ENCODE measurements at regions not wholly inside any gene's neighbourhood (a gene's known extent, or its start where the extent isn't known, plus 50 kb on each side); places are given as distances from the start of the nearest gene placed in this dataset.

DNA sequence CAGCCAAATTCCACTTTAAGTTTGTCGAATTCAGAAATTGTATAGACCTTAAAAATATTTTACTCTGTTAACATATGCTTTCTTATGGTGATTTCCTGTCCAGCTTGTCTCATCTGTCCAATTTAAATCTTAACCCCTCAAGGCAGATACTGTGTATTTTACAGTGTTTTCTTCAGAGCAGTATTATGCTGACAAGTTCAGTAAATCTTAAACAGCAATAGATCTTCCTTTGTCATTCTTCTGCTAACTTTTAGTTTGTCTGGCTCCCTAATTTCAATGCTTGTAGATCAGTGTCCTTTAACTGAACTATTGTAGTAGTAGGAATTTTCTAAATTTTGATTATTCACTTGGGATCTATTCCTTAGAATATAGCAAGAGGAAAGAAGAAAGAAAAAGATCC is 52.8 kb upstream of the MEIS1 start:
- DNase-seq (ENCODE audit: low read depth in 2 of 2) = no peak

DNA sequence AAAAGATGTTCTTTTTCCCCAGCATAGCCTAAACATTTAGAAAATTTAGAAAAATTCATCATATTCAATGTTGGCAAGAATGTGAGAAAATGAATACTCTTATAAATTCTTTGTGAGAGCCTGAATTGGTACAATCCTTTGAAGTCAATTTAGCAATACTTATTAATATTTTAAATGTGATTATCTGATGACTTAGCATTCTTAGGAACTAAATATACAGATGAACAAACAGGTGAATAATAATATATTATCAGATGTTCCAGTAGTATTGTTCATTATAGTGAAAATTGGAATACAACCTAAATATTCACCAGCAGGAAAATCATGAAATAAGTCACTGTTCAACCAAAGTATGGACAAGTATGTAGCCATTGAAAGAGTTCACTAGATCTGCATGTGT is 55.5 kb upstream of the MEIS1 start:
- DNase-seq (ENCODE audit: low read depth in 2 of 2) = no peak

DNA sequence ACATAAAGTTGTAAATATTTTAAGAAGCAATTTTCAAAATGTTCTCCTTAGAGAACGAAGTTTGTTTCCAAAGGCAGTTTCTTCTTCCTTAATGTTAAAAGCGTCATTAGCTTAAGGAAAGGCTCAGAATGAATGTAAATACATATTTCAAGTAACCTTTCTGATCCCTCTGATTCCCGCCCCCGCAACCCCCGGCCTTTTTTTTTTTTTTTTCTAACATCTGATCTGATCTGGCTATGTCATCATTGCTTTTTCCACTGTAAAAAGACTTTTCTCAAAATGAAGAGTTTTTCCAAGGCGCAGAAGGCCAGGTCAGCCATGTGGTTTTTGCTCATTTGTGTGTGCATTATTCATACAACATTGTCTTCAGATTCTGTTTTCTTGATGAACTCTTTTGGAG is 57.1 kb upstream of the MEIS1 start:
- DNase-seq (ENCODE audit: low read depth in 2 of 2) = no peak

DNA sequence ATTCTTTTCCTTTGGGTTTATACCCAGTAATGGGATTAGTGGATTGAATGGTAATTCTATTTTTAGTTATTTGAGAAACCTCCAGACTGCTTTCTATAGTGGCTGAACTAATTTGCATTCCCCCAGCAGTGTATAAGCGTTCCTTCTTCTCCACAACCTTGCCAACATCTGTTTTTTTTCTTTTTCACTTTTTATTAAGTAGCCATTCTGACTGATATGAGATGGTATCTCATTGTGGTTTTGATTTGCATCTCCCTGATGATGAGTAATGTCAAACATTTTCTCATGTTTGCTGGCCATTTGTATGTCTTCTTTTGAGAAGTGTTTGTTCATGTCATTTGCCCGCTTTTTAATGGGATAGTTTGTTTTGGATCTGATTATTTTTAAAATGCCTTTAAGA is 64.1 kb upstream of the MEIS1 start:
- no peak for DNase-seq (ENCODE audit: low read depth in 2 of 2)

DNA sequence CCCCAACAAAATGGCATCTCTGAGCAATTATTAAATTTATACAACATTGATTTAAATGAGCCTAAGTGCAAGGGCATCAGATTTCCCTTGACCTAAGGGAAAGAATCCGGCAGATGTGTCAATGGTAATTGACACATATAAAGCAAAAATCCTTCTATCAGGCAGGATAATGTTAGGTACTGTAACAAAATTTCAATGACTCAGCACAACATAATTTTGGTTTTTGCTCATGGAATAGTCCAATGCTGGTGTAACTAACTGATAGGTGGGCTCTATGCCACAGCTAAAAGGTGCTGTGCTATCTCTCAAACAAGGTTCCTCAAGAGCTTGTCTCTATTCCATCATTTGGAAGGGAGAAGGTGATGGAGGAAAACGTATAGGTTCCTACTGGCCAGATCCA is 68.3 kb upstream of the MEIS1 start:
- no peak for DNase-seq (ENCODE audit: low read depth in 2 of 2)

DNA sequence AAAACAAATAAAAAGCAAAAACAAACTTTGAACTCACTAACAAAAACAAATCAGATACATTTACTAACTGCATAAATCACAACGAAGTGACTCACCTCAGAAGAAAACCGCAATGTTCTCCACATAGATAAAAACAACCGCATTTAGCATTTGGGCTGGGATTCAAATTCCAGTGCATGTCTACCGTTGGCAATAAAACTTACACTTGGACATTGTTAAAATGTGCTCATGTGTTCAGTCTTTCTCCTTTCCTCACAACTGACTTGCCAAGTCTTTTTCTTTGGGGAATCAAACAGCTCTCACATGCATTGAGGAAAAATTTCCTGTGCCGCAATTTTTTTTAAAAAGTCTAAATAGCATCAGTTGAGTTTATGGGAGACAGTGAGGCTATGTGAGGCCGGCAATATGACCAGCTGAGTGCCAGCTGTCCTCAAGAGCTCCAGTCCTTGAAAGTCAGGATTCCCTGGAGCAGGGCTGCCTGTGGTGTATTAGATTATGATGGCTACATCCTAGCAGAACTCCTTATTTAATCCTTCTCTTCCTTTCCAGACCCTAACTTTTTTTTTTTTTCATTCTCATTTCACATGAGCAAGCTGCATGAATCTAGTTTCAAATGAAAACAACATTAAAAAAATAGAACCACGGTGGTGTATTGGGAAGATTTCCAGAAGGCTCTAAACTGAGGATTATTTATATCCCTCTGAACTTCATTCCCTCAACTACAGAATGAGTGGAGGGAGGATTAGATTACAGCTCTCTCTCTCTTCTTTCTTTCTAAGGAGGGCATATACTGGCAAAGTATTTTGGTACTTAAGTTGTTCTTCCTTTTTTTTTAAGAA is 70.2 kb upstream of the MEIS1 start:
- DNase-seq (ENCODE audit: low read depth in 2 of 2) = no peak

DNA sequence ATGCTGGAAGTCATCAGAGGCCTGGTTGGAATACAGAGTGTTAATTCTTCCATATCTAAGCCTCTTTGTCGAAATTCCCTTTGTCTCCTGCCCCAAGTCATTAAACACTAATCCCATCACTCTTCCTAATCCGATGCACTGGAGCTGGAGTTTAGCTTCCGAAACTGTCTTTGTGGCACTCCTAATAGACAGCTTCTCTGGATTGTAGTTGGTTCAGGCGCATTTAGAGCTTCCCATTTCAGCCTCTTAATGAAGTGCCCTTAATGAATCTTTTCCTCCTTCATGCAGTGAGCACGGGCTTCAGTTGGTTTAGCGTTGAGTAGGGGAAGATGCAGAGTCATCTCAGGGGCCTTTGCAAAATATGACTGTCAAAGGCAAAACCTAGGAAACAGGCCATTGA is 72.2 kb upstream of the MEIS1 start:
- DNase-seq (ENCODE audit: low read depth in 2 of 2) = no peak

DNA sequence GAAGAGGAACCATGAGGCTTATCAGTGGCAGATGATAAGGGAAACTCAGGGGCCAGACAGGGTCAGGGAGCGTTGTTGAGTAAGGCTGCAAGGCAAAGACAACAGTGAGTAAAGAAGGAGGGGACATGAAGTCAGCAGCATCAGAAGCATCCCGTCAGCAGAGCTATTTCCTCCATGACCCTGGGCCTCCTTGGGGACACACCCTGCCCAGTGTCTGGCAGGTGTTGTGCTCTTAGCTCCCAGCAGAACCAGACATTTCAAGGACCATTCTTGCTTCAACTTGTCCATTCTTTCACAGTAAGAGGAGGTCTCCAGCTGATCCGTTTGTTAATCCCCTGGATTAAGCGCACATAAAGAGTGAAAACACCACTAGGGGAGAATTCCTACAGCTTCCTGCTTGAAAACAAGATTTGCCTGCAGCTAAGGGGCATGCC is 88.7 kb upstream of the MEIS1 start:
- DNase-seq (ENCODE audit: low read depth in 2 of 2) = no peak

DNA sequence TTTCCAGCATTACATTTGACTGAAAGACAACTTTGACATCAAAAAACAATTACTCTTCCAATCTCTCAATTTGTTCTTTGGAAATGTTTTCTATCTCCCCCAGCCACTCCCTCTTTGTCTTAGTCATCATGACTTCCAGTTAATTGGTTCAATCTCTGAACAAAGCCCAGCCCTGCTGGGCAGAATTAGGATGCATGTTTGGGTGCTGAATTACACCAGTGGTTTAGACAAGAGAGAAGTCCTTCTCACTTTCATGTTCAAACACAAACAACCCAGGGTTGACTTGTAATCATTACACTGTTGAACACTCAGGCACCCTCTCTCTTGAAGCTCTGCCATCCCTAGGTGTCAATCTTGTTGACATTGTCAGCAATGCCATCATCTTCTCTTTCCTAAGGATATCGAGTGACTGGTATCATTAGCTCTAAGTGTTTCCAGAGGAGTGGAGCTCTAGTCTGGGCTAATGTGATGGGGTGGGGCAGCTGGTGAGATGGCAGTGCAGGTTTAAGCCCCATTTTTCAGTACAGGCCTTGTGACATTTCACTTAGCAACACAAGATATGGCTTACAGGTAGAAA is 90.8 kb upstream of the MEIS1 start:
- DNase-seq (ENCODE audit: low read depth in 2 of 2) = no peak

DNA sequence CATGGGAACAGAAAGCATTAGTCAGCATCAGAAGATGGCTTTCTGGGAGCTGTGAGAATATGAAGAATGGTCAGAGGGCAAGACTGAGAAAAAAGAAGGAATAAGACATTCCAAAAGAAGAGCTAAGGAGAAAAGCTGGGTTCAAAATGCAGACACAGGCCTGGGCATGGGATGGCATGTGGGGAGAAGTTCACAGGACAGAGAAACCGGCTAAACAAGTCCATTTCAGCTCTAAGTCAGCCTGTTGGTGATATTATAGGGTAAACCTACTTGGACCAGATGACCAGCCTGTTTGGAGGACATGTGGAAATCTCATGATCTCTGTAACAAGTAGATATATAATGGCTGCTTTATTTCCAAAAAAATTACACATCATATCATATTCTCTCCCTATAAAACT is 91.7 kb upstream of the MEIS1 start:
- no peak for DNase-seq (ENCODE audit: low read depth in 2 of 2)

DNA sequence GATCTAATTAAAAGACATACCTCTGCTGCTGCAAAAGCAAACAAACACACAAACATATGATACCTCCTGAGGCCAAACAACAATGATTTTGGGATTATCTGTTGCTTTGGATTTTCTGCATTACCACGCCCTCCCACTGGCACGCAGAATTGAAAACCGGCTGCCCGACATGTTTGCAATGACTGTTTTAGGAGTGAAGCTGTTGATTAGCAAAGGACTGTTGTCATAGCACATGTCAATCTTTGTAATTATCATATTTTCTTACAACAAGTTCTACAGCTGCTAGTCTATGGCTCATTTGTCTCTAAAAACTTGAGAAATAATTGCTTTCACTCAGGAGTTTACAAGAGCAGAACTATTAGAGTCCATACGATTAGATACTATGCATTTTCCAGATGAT is 94.4 kb upstream of the MEIS1 start:
- DNase-seq (ENCODE audit: low read depth in 2 of 2) = no peak

DNA sequence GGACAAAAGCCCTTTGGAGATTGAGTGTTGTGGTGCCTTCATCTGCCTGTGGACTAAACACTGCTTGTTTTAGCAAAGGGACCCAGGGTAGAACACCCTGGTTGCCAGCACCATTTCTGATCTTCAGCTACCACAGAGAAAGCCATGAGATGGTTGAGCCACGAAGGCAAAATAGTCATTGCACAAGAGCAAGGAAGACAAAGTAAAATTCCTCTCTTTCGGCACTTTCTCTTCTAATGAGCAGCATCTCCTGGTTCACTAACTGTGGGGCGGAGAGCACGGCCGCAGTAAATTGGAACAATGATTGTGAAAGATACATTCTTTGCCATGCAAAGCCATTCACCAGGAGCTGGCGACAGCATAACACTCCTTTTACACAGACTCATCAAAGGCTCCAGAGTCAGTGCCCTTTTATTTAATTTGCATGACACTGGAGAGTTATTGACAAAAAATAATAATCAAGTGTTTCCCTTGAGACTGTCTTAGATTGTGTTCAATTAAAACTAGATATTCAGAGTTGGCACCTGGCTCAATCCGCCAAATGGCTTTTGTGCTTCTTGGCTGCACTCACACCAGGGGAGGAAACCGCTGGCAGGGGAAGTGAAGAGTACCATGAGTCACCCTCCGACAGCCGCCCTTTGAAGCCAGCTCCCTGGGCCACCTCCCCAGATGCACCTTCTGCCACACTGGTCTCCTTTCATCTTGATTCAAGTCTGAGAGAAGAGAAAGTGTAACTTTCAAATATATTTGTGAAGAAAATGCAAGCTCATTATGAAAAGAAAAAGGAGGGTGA is 100.5 kb upstream of the MEIS1 start:
- no peak for DNase-seq (ENCODE audit: low read depth in 2 of 2)

DNA sequence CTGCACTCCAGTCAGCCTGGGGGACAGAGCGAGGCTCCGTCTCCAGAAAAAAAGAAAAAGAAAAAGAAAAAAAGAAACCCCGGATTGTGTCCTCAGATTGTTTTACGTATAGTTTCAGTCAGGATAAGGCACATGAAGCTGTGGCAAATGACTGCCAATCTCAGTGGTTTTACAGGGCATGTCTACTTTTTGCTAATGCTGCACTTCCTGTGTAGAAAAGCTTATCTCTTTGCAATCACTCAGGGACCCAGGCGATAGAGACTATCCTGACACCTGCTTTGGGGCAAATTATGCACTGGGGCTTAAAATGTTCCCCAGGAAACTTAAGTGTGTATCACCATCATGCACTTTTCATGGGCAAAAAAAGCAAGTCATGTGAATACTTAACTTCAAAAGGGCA is 103.7 kb upstream of the MEIS1 start:
- DNase-seq (ENCODE audit: low read depth in 2 of 2) = no peak

DNA sequence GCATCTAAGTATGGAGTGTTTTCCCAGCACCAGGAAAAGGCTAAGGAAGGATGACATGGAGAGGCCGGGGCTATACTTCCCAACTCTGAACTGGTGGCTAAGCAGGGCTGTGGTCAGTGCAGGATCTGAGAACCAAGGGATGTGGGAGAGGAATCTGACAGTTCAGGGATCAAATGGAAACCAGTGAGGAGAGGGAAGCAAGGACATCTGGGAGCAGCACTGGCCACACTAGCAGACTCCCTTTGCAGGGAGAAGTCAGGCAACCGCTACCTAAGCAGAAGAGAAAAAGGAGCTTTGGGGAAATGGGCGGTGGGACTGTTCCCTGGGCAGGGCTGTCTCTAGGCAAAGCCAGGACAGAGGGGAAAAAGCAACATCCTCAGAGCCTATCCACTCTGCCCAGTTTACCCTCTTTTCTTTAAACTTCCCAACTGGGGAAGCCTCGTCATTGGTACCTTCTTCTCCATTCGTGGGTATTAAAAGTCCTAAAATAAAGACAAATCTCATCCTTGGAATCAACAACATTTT is 105.8 kb upstream of the MEIS1 start:
- no peak for DNase-seq (ENCODE audit: low read depth in 2 of 2)

DNA sequence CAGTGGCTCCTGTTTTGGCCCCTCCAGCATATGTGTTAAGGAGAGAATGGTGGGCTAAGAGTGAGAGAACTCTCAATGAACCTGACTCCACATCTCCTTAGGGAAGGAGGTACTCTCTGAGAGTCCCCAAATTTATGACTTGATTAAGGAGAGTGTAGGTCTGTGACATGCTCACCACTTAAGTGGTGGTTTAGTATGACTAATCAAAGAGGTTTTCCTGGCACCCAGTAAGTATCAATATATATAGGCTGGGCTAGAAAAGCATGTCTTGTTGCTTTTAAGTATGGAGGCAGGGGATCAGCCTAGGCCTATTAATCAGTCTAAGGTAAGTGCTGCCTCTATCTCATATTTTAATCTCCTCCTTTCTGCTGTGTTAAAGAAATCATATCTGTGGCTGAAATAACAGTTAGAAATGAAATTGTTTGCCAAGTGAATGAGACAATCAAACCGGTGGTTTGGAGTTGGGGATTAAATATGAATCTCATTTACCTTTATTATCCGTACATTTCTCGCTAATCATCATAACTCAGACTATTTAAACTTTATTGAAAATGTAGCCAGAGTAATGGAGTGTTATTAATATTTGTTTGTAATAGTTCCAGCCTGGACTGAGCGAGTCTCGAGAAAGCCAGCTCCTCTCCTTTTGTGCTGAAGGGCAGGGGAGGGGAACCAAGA is 107.7 kb upstream of the MEIS1 start:
- DNase-seq (ENCODE audit: low read depth in 2 of 2) = no peak

DNA sequence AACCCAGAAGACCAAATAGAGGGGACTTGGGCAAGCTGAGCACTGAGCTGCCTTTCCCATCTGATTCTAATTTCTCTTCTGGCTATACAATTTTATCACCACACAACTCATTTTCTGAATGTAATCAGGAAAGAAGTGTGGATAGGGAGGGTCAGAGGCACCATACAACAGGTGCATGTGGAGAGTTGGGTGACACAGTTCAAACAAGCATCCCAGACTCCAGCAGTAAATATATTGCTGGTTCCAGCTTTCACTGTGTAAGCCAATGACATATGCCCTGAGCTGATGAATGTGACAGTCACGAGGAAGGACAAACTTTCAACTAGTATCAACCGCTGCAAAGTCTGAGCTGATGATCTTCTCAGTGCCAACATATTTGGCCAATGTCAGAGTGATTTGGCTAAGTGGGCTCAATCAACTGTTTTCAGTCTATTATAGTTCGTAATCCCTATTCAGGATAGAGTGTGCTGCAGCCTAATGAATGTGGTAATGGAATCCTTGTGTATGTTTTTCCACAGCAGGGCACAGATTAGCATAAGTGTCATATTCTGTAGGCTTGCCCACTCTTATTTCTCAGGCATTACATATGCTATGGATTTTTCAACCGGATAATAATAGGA is 109.9 kb upstream of the MEIS1 start:
- no peak for DNase-seq (ENCODE audit: low read depth in 2 of 2)

DNA sequence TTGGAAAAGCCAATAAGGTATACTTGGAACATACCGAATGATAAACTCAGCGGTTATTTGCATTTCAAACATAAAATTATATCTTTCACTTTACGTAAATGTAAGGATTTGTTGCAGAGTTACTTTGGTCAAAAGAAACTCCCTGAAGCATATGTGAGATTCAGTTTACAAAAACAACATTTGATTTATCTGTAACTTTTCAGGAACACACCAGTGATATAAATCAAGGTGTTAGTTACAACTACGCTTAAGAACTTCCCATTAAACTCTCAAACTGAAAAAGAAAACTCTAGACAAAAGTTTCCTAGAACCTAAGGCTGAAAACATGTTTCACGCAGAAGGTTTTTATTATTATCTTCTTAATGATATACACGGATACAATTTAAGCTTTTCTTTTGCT is 110.6 kb upstream of the MEIS1 start:
- no peak for DNase-seq (ENCODE audit: low read depth in 2 of 2)

DNA sequence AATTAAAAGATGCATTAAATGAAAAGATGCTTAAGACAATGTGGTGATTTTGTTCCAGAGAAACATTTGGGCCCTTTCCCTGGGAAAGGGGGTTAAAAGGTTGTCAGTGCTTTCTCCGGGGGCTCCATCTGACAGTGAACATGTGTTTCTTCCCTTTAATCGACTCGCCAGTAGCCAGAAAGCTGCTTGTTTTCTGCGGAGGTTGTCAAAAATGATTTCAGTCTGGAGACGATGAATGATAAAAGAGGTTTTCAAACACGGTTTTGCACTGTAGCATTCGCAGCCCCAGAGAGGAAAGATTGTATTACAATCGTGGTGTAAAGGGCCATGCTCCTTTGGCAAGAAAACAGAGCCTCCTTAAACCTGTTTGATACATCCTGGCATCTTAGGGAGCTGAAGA is 111.5 kb upstream of the MEIS1 start:
- no peak for DNase-seq (ENCODE audit: low read depth in 2 of 2)

DNA sequence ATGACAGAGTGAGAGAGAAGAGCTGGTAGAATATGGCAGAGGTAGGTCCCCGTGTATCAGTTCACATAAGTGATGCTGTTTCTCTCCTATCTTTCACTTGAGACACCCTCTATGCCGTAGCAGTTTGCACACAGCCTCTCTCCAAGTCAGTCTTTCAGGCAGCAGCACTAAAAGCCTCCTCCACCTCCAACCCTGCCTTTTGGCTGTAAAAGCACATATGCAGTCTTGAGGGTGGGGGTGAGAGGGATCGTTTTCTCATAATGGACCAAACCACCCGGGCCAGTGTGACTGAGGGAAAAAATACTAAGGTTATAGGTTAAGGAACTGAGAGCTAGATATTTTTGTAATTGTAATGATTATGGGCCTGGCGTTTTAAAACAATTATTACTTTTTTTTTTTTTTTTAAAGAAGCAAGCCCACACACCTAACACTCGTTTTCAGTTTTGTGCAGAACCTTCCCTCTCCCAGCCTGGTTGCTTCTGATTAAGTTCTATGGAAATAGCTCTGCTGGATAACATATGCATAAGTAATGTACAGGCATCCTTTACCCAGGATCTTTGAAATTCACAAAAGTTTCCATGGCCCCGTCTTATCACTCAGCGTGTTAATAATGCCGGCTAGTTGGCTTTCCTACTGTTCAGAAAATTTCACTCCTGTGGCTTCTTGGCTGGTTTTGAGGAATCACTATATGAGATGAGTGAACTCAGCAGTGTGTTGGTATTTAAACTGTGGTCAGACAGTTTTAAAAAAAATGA is 112.2 kb upstream of the MEIS1 start:
- no peak for DNase-seq (ENCODE audit: low read depth in 2 of 2)

DNA sequence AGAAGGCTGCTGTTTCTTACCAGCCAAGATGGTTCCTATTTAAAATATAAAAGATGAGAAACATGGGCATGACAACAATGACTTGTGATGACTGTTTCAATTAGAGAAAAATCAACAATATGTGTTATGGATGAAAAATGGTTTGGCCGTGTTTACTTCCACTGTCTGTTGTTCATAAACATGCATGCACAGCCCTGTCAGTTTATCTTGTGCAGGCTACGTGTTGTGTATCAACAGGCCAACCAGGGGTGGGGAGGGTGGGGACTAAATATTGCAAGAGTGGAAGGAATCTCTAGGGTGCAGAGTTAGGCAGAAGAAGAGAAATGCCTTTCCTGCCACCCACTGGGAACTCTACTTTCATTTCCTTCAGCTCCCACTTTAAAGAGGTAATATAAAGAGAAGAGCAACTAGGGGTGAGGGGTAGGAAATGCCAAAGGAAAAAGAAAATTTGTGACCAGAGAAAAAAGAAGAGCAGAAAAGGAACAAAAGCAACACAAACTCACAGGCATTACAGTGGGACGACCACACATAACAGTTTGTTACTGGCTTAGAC is 116.8 kb upstream of the MEIS1 start:
- DNase-seq (ENCODE audit: low read depth in 2 of 2) = no peak
